ENCODE measurements at regions not wholly inside any gene's neighbourhood (a gene's known extent, or its start where the extent isn't known, plus 50 kb on each side); places are given as distances from the start of the nearest gene placed in this dataset.
"Not testable (repeated sequence)": the region's sequence is repeated elsewhere in the genome, so short reads cannot be mapped to it uniquely, and the experiment has no call there.

GRCh38 chr13:66152596-66152995 lies 1077.5 kb downstream of the PCDH9 start:
- no peak for DNase-seq (ENCODE audit: extremely low spot score)
- TF ChIP-seq ZNF384 (IDR thresholded peaks at IDR 0.05) (no peak), ELF4 (IDR thresholded peaks at IDR 0.05) (no peak)
- ChIA-PET CTCF (no interaction called here), POLR2A (no interaction called here)

- CTCF ChIA-PET; POLR2A ChIA-PET; DNase-seq (ENCODE audit: extremely low spot score): not testable (repeated sequence)
These were observed 1085.8 kb downstream of the PCDH9 start for GRCh38 chr13:66144357-66144756.

- ChIA-PET POLR2A (no interaction called here), CTCF (no interaction called here)
- no peak for DNase-seq (ENCODE audit: extremely low spot score)
- TF ChIP-seq L3MBTL2 (conservative IDR thresholded peaks at IDR 0.05) = no peak
- TF ChIP-seq ZNF384 (IDR thresholded peaks at IDR 0.05) = no peak
- TF ChIP-seq FOXM1 (IDR thresholded peaks at IDR 0.05; ENCODE audit: borderline replicate concordance) = no peak
- no peak for TF ChIP-seq ELF4 (IDR thresholded peaks at IDR 0.05)
- no peak for TF ChIP-seq BHLHE40 (IDR thresholded peaks at IDR 0.05; ENCODE audit: borderline replicate concordance)
- no peak for TF ChIP-seq HDGF (IDR thresholded peaks at IDR 0.05; ENCODE audit: borderline replicate concordance)
- TF ChIP-seq SUZ12 (IDR thresholded peaks at IDR 0.05) = no peak
- TF ChIP-seq FOXK2 (IDR thresholded peaks at IDR 0.05) = no peak
- TF ChIP-seq NFRKB (IDR thresholded peaks at IDR 0.05) = no peak
These were observed 1090.4 kb downstream of the PCDH9 start for GRCh38 chr13:66139701-66140100.

GRCh38 chr13:66139250-66139649 lies 1090.9 kb downstream of the PCDH9 start:
- POLR2A ChIA-PET = no interaction called here
- CTCF ChIA-PET = no interaction called here
- TF ChIP-seq FOXK2 (IDR thresholded peaks at IDR 0.05) (no peak), FOXA1 (IDR thresholded peaks at IDR 0.05) (no peak), ELF4 (IDR thresholded peaks at IDR 0.05) (no peak), FOXM1 (IDR thresholded peaks at IDR 0.05; ENCODE audit: borderline replicate concordance) (no peak)
- no peak for DNase-seq (ENCODE audit: extremely low spot score)

GRCh38 chr13:66138172-66138811 lies 1091.8 kb downstream of the PCDH9 start:
- no peak for DNase-seq (ENCODE audit: extremely low spot score)
- POLR2A ChIA-PET = no interaction called here
- CTCF ChIA-PET = no interaction called here

GRCh38 chr13:66137384-66137783 lies 1092.8 kb downstream of the PCDH9 start:
- TF ChIP-seq L3MBTL2 (conservative IDR thresholded peaks at IDR 0.05) (no peak), TARDBP (IDR thresholded peaks at IDR 0.05) (no peak), FOXK2 (IDR thresholded peaks at IDR 0.05) (no peak), ZNF384 (IDR thresholded peaks at IDR 0.05) (no peak), CTBP1 (IDR thresholded peaks at IDR 0.05; ENCODE audit: borderline replicate concordance) (no peak), NFRKB (IDR thresholded peaks at IDR 0.05) (no peak), FOXM1 (IDR thresholded peaks at IDR 0.05; ENCODE audit: borderline replicate concordance) (no peak), SP1 (IDR thresholded peaks at IDR 0.05) (no peak), SUZ12 (IDR thresholded peaks at IDR 0.05) (no peak), FOXA1 (IDR thresholded peaks at IDR 0.05) (no peak), PKNOX1 (IDR thresholded peaks at IDR 0.05) (no peak), ELF4 (IDR thresholded peaks at IDR 0.05) (no peak)
- POLR2A ChIA-PET = no interaction called here
- CTCF ChIA-PET = interaction anchor here (0.6 kb wide), 1 partner anchor 712 kb away, joined by 3 read pairs; no protein-coding TSS in a partner anchor
- DNase-seq (ENCODE audit: extremely low spot score) = no peak

More at GRCh38 chr13:66138172-66138811, 1091.8 kb downstream of the PCDH9 start:
- TF ChIP-seq ZNF384 (IDR thresholded peaks at IDR 0.05) (no peak), FOXM1 (IDR thresholded peaks at IDR 0.05; ENCODE audit: borderline replicate concordance) (no peak), FOXK2 (IDR thresholded peaks at IDR 0.05) (no peak), ARNT (IDR thresholded peaks at IDR 0.05) (no peak), CTBP1 (IDR thresholded peaks at IDR 0.05; ENCODE audit: borderline replicate concordance) (no peak), L3MBTL2 (conservative IDR thresholded peaks at IDR 0.05) (no peak), HDGF (IDR thresholded peaks at IDR 0.05; ENCODE audit: borderline replicate concordance) (no peak), BHLHE40 (IDR thresholded peaks at IDR 0.05; ENCODE audit: borderline replicate concordance) (no peak), NFRKB (IDR thresholded peaks at IDR 0.05) (no peak), ELF4 (IDR thresholded peaks at IDR 0.05) (no peak), TARDBP (IDR thresholded peaks at IDR 0.05) (no peak), LEF1 (IDR thresholded peaks at IDR 0.05; ENCODE audit: borderline replicate concordance) (no peak), SUZ12 (IDR thresholded peaks at IDR 0.05) (no peak), FOXA1 (IDR thresholded peaks at IDR 0.05) (no peak), PKNOX1 (IDR thresholded peaks at IDR 0.05) (no peak), SP1 (IDR thresholded peaks at IDR 0.05) (no peak)

- no peak for TF ChIP-seq BHLHE40 (IDR thresholded peaks at IDR 0.05; ENCODE audit: borderline replicate concordance)
- no peak for TF ChIP-seq SP1 (IDR thresholded peaks at IDR 0.05)
- TF ChIP-seq NFRKB (IDR thresholded peaks at IDR 0.05) = no peak
- TF ChIP-seq L3MBTL2 (conservative IDR thresholded peaks at IDR 0.05) = no peak
- no peak for TF ChIP-seq HDGF (IDR thresholded peaks at IDR 0.05; ENCODE audit: borderline replicate concordance)
- no peak for TF ChIP-seq FOXM1 (IDR thresholded peaks at IDR 0.05; ENCODE audit: borderline replicate concordance)
- no peak for TF ChIP-seq TARDBP (IDR thresholded peaks at IDR 0.05)
- TF ChIP-seq ZNF384 (IDR thresholded peaks at IDR 0.05) = no peak
- DNase-seq (ENCODE audit: extremely low spot score) = no peak
- ChIA-PET POLR2A (no interaction called here), CTCF (no interaction called here)
These were observed 1101.4 kb downstream of the PCDH9 start for GRCh38 chr13:66128692-66129269.

Data from HEK293T (cell line).